GM12878 (cell line): ENCODE measurements at regions not wholly inside any gene's neighbourhood (a gene's known extent, or its start where the extent isn't known, plus 50 kb on each side); places are given as distances from the start of the nearest gene placed in this dataset.

ENCODE experiments used
- ATAC-seq: fragments of 200-7000 bp; cut with Tn5 transposase; 3 replicates; pipeline ENCODE4 v1.9.1; 2020; ENCODE audit warnings: mild to moderate bottlenecking, moderate library complexity
- BruUV-seq: library from RNA; stranded (reverse); fragments of 400-500 nt; replicated peaks from 2 replicates; lab custom pipeline; 2021; lab: Mats Ljungman, UMichigan
- CTCF ChIA-PET: fragments of 300-600 bp; sonication (Branson Sonifier 250); formaldehyde crosslinking; extraction: SDS; loops from one replicate; lab custom pipeline; 2021; ENCODE audit warnings: inconsistent platforms; lab: Yijun Ruan, JAX
- POLR2A ChIA-PET: fragments of 350-600 bp; formaldehyde crosslinking; extraction: SDS; loops from one replicate; lab custom pipeline; 2021; ENCODE audit warnings: inconsistent platforms; lab: Charles Lee
- RAD21 ChIA-PET: fragments of 300-600 bp; sonication (Branson Sonifier 250); formaldehyde crosslinking; loops from one replicate; lab custom pipeline; 2023; ENCODE audit warnings: antibody characterized with exemption; ENCODE audit not compliant: unreplicated experiment; lab: Charles Lee
- SMC1A ChIA-PET: fragments of 300-600 bp; sonication (Branson Sonifier 250); formaldehyde crosslinking; loops from one replicate; lab custom pipeline; 2023; ENCODE audit not compliant: unreplicated experiment, uncharacterized antibody; lab: Charles Lee
- DNase-seq: peaks from one replicate; pipeline ENCODE4 v3.0.0-alpha.2; 2011; ENCODE audit warnings: low read depth, low spot score
- FAIRE-seq: peaks from 3 replicates; lab custom pipeline; 2011; peaks lifted over from hg19 to GRCh38; lab: Jason Lieb, UNC
- H2AFZ ChIP-seq: 2 replicates; pipeline ENCODE4 v1.6.0; 2011; ENCODE audit warnings: low read depth, low read length, control low read depth; ENCODE audit not compliant: control insufficient read depth
- H3K27ac ChIP-seq: 2 replicates; pipeline ENCODE4 v1.5.1; 2011; ENCODE audit warnings: control low read depth; ENCODE audit not compliant: control insufficient read depth, insufficient read depth
- H3K27me3 ChIP-seq, 2 experiments: replicated peaks in 1 of 2; 2 replicates each; pipeline versions ENCODE4 v1.6.0 to v1.6.1; 2011; ENCODE audit warnings: low read length in 1 of 2; ENCODE audit not compliant: control insufficient read depth in 2 of 2, insufficient read depth in 2 of 2
- H3K36me3 ChIP-seq, 2 experiments: 2 replicates each; pipeline ENCODE4 v1.5.1; 2011; ENCODE audit warnings: low read length in 1 of 2; ENCODE audit not compliant: control insufficient read depth in 2 of 2, insufficient read depth in 2 of 2
- H3K4me1 ChIP-seq: 2 replicates; pipeline ENCODE4 v1.6.1; 2011; ENCODE audit warnings: mild to moderate bottlenecking, low read length, moderate library complexity, mixed read lengths; ENCODE audit not compliant: control insufficient read depth, insufficient read depth
- H3K4me2 ChIP-seq: 2 replicates; pipeline ENCODE4 v1.6.0; 2011; ENCODE audit warnings: control low read depth; ENCODE audit not compliant: control insufficient read depth, insufficient read depth
- H3K4me3 ChIP-seq: fragments of 200-600 bp; sonication (generic); 2 replicates; pipeline ENCODE4 v1.5.1; 2016
- H3K79me2 ChIP-seq: 2 replicates; pipeline ENCODE4 v1.6.0; 2011; ENCODE audit warnings: low read length; ENCODE audit not compliant: control insufficient read depth, insufficient read depth
- H3K9ac ChIP-seq: 2 replicates; pipeline ENCODE4 v1.8.0; 2011; ENCODE audit warnings: low read length, control low read depth, mixed read lengths; ENCODE audit not compliant: control insufficient read depth, insufficient read depth
- H3K9me3 ChIP-seq: replicated peaks from 3 replicates; pipeline ENCODE4 v1.5.1; 2011; ENCODE audit warnings: mild to moderate bottlenecking, low read length; ENCODE audit not compliant: control insufficient read depth, insufficient read depth
- H4K20me1 ChIP-seq: 2 replicates; pipeline ENCODE4 v1.6.0; 2011; ENCODE audit not compliant: control insufficient read depth, insufficient read depth
- BRCA1 ChIP-seq: IDR thresholded peaks from 2 replicates; pipeline ENCODE4 v1.6.1; 2011; ENCODE audit warnings: low read depth, low read length, improper control_type of control experiment
- CBX3 ChIP-seq: fragments of 200-600 bp; sonication (generic); IDR thresholded peaks from 2 replicates; pipeline ENCODE4 v1.6.1; 2016; ENCODE audit warnings: low read depth, borderline replicate concordance
- CUX1 ChIP-seq: IDR thresholded peaks from 2 replicates; pipeline ENCODE4 v1.6.1; 2012; ENCODE audit warnings: improper control_type of control experiment, low read depth, low read length; ENCODE audit not compliant: insufficient replicate concordance
- E2F4 ChIP-seq: IDR thresholded peaks from 2 replicates; pipeline ENCODE4 v1.6.1; 2012; ENCODE audit warnings: low read depth, low read length, improper control_type of control experiment
- EGR1 ChIP-seq, 2 experiments: IDR thresholded peaks; 1 replicate in 1 of 2; 2 replicates in 1 of 2; pipeline ENCODE4 v1.6.1; 2011 to 2012; ENCODE audit warnings: low read depth in 2 of 2, low read length in 2 of 2, borderline replicate concordance in 1 of 2, mild to moderate bottlenecking in 1 of 2, moderate library complexity in 1 of 2
- ETV6 ChIP-seq, 2 experiments: fragments of 450-650 bp in 1 of 2; IDR thresholded peaks in 1 of 2; conservative IDR thresholded peaks in 1 of 2; 2 replicates each; pipeline ENCODE4 v1.6.1; 2014; ENCODE audit warnings: antibody characterized with exemption in 1 of 2, borderline replicate concordance in 1 of 2, low read depth in 1 of 2, mild to moderate bottlenecking in 1 of 2, moderate library complexity in 1 of 2
- KAT2A ChIP-seq: conservative IDR thresholded peaks from 2 replicates; pipeline ENCODE4 v1.6.1; 2011; ENCODE audit warnings: low read depth, low read length; ENCODE audit not compliant: control insufficient read depth
- MXI1 ChIP-seq: fragments of 150-350 bp; IDR thresholded peaks from 2 replicates; pipeline ENCODE4 v1.6.1; 2011; ENCODE audit warnings: low read depth, mild to moderate bottlenecking, inconsistent platforms, low read length, improper control_type of control experiment
- NBN ChIP-seq: fragments of 450-650 bp; IDR thresholded peaks from 2 replicates; pipeline ENCODE4 v1.6.1; 2016
- NFIC ChIP-seq: IDR thresholded peaks from 2 replicates; pipeline ENCODE4 v1.6.1; 2012; ENCODE audit warnings: low read depth, mild to moderate bottlenecking, inconsistent platforms, low read length, moderate library complexity
- NFXL1 ChIP-seq: fragments of 450-650 bp; IDR thresholded peaks from 2 replicates; pipeline ENCODE4 v1.6.1; 2017; ENCODE audit warnings: antibody characterized with exemption, mild to moderate bottlenecking, borderline replicate concordance
- NR2C1 ChIP-seq: fragments of 450-650 bp; IDR thresholded peaks from 2 replicates; pipeline ENCODE4 v1.6.1; 2017; ENCODE audit warnings: antibody characterized with exemption, mild to moderate bottlenecking, moderate library complexity
- PAX8 ChIP-seq: fragments of 450-650 bp; IDR thresholded peaks from 2 replicates; pipeline ENCODE4 v1.6.1; 2017; ENCODE audit warnings: mild to moderate bottlenecking, moderate library complexity
- TCF12 ChIP-seq: IDR thresholded peaks from 2 replicates; pipeline ENCODE4 v1.6.1; 2011; ENCODE audit warnings: low read depth, mild to moderate bottlenecking, low read length
- YY1 ChIP-seq: IDR thresholded peaks from 2 replicates; pipeline ENCODE4 v1.6.1; 2011; ENCODE audit warnings: low read depth, mild to moderate bottlenecking, low read length
- WGBS: methylation state at CpG from one replicate; pipeline ENCODE4 v1.1.6; 2016; ENCODE audit warnings: low lambda C conversion rate; ENCODE audit not compliant: insufficient replicate concordance, insufficient coverage; ENCODE audit errors: missing lambda C conversion rate; 5-methylcytosine and 5-hydroxymethylcytosine counted together
- in situ Hi-C: fragments of 300-500 bp; cut with MboI; formaldehyde crosslinking; loops from 9 replicates; pipeline ENCODE4 v1.14.3; 2018; ENCODE audit warnings: mixed read lengths
- intact Hi-C: fragments of 100-400 bp; cut with micrococcal nuclease; formaldehyde crosslinking; loops from one replicate; pipeline ENCODE4 v1.14.2; 2022; ENCODE audit not compliant: unreplicated experiment

- CTCF ChIA-PET, result no interaction called here
- no peaks in the 10 kb centered on the region for H3K9me3 ChIP-seq
- TF ChIP-seq NFIC (no peak), NBN (no peak), NR2C1 (no peak), PAX8 (no peak), KAT2A (no peak), CBX3 (no peak), BRCA1 (no peak), NFXL1 (no peak), ETV6 (conservative IDR thresholded peaks at IDR 0.05 in 1 of 2, IDR thresholded peaks at IDR 0.05 in 1 of 2; ENCODE audit: borderline replicate concordance in 1 of 2, low read depth in 1 of 2) (no peak), MXI1 (no peak), EGR1 (IDR thresholded peaks at IDR 0.05; ENCODE audit: borderline replicate concordance in 1 of 2, low read depth in 2 of 2, low read length in 2 of 2) (no peak), TCF12 (no peak), YY1 (no peak), E2F4 (no peak), CUX1 (no peak)
- FAIRE-seq, result no peak
- ATAC-seq, result no peak
- no peaks in the 10 kb centered on the region for H3K79me2 ChIP-seq
- no peak overlapping the region for H3K4me2 ChIP-seq
- WGBS, result 24% methylated on average over 6 of the region's 6 CpGs
- in situ Hi-C loops, result no loop called here
- RAD21 ChIA-PET, result no interaction called here
- no peaks in the 10 kb centered on the region for H3K4me1 ChIP-seq
- no peak overlapping the region for H3K4me3 ChIP-seq
- SMC1A ChIA-PET, result no interaction called here
- H4K20me1 ChIP-seq, result no peaks in the 10 kb centered on the region
- intact Hi-C loops, result no loop called here
- no peak overlapping the region for H3K9ac ChIP-seq
- H3K36me3 ChIP-seq, result no peaks in the 10 kb centered on the region
- no TSS peak for BruUV-seq
- no peak overlapping the region for H2AFZ ChIP-seq
- no peaks in the 10 kb centered on the region for H3K27me3 ChIP-seq
- H3K27ac ChIP-seq, result no peak overlapping the region
- no peak for DNase-seq
- POLR2A ChIA-PET, result no interaction called here
Observed at GRCh38 chr19:29402563-29402962, 123.2 kb upstream of the VSTM2B start.
